HL-60 (cell line): ENCODE measurements at regions not wholly inside any gene's neighbourhood (a gene's known extent, or its start where the extent isn't known, plus 50 kb on each side); places are given as distances from the start of the nearest gene placed in this dataset.

Source experiments
- DNase-seq, 2 experiments: peaks; one replicate each; pipeline ENCODE4 v3.0.0-alpha.2; 2010 to 2020; ENCODE audit warnings: low read depth in 1 of 2, low spot score in 1 of 2
- H3K27ac ChIP-seq: fragments of 250-450 bp; sonication (Bioruptor Pico); replicated peaks from 2 replicates; pipeline ENCODE4 v1.5.1; 2020; ENCODE audit warnings: mild to moderate bottlenecking, moderate library complexity
- H3K27me3 ChIP-seq: fragments of 250-450 bp; sonication (Bioruptor Pico); 2 replicates; pipeline ENCODE4 v1.5.1; 2021; ENCODE audit warnings: mild to moderate bottlenecking, moderate library complexity; ENCODE audit not compliant: insufficient read depth, poor library complexity, severe bottlenecking
- H3K4me3 ChIP-seq: replicated peaks from 2 replicates; pipeline ENCODE4 v1.5.1; 2011; ENCODE audit warnings: mild to moderate bottlenecking, control low read depth, low read length; ENCODE audit not compliant: insufficient read depth
- CTCF ChIP-seq: IDR thresholded peaks from one replicate; pipeline ENCODE4 v1.5.1; 2011; ENCODE audit warnings: low read length, control low read depth, inconsistent platforms; ENCODE audit not compliant: insufficient read depth
- GABPA ChIP-seq: IDR thresholded peaks from 2 replicates; pipeline ENCODE4 v1.6.1; 2012; ENCODE audit warnings: low read depth
- POLR2AphosphoS5 ChIP-seq: IDR thresholded peaks from 2 replicates; pipeline ENCODE4 v1.6.1; 2012; ENCODE audit warnings: low read depth
- REST ChIP-seq: IDR thresholded peaks from 2 replicates; pipeline ENCODE4 v1.6.1; 2012; ENCODE audit warnings: low read depth; ENCODE audit not compliant: insufficient replicate concordance
- SPI1 ChIP-seq: IDR thresholded peaks from 2 replicates; pipeline ENCODE4 v1.6.1; 2012; ENCODE audit warnings: low read depth, mild to moderate bottlenecking, borderline replicate concordance

DNA sequence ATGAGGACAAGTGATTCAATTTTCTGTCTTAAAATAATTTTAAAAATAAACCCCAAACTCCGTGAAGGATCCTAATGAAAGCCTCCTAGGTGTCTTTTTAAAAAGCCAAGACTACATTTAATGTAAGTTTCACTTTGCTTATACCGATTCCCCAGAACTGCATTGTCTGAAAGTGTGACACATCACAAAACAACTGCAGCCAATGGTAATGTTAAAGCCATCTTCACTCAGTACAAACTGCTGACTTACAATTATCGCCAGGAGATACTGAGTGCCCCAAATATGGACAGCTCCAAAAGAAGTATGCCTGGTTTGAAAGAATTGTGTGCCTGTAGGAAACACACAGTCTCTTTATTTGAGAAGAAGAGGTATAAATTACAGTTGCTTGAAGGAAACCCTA, 73.7 kb upstream of the SPANXB1 start:
- Histone ChIP-seq H3K4me3 (no peak overlapping the region), H3K27ac (no peak overlapping the region), H3K27me3 (no peaks in the 10 kb centered on the region)
- TF ChIP-seq REST (no peak), GABPA (no peak), POLR2AphosphoS5 (no peak), SPI1 (no peak), CTCF (no peak)
- DNase-seq = no peak

- Histone ChIP-seq H3K4me3 (no peak overlapping the region), H3K27ac (no peak overlapping the region), H3K27me3 (no peaks in the 10 kb centered on the region)
- TF ChIP-seq REST (no peak), SPI1 (no peak), GABPA (no peak), POLR2AphosphoS5 (no peak), CTCF (no peak)
- no peak for DNase-seq
These were observed 69.4 kb upstream of the SPANXB1 start for GRCh38 chrX:140933016-140933415.

- no peaks in the 10 kb centered on the region for H3K27me3 ChIP-seq
- H3K4me3 ChIP-seq = no peak overlapping the region
- no peak for DNase-seq
- no peak for TF ChIP-seq REST
- no peak for TF ChIP-seq CTCF
- no peak for TF ChIP-seq SPI1
- TF ChIP-seq POLR2AphosphoS5 = no peak
- TF ChIP-seq GABPA = no peak
- H3K27ac ChIP-seq = no peak overlapping the region
These were observed 68.3 kb upstream of the SPANXB1 start for GRCh38 chrX:140933874-140934655.
